HG03442 (cell line): ENCODE measurements at regions not wholly inside any gene's neighbourhood (a gene's known extent, or its start where the extent isn't known, plus 50 kb on each side); places are given as distances from the start of the nearest gene placed in this dataset.
"Not testable (repeated sequence)": the region's sequence is repeated elsewhere in the genome, so short reads cannot be mapped to it uniquely, and the experiment has no call there.

Source experiments
- ATAC-seq: cut with Tn5 transposase; IDR thresholded peaks from one replicate; pipeline ENCODE4 v1.9.1; 2021; ENCODE audit warnings: mild to moderate bottlenecking, moderate library complexity; ENCODE audit not compliant: unreplicated experiment

DNA sequence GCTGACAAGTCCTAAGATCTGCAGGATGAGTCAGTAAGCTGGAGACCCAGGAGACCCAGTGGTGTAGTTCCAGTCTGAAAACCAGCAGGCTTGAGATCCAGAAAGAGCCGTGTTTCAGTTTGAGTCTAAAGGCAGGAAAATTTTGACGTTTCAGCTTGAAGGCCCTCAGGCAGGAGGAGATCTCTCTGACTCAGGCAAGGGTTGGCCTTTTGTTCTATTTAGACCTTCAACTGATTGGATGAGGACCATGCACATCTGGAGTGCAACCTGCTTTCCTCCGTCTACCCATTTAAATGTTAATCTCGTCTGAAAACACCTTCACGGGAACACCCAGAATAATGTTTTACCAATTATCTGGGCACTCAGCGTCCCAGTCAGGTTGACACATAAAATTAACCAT is 69.5 kb downstream of the NPIPA7 start:
- not testable (repeated sequence) for ATAC-seq

DNA sequence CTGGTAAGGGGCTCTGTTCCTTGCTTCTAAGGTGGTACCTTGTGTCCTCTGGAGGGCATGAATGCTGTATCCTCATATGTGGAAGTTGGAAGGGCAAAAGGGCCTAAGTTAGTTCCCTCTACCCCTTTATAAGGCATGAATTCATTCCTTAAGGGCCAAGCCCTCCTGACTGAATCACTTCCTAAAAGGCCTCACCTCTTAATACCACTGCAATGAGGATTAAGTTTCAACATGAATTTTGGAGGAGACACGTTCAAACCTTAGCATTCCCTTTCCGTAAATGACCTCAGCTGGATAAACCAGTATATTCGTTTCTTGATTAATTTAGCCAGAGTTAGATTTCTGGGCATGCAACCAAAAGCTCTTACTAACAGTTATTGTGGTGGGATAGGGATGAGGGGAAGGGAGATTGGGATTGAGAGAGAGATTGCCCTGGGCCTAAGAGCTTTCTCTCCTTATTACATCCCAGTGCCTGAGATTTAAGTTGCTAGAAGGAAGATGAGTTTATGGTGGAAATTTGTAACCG is 70.8 kb downstream of the NPIPA7 start:
- not testable (repeated sequence) for ATAC-seq

DNA sequence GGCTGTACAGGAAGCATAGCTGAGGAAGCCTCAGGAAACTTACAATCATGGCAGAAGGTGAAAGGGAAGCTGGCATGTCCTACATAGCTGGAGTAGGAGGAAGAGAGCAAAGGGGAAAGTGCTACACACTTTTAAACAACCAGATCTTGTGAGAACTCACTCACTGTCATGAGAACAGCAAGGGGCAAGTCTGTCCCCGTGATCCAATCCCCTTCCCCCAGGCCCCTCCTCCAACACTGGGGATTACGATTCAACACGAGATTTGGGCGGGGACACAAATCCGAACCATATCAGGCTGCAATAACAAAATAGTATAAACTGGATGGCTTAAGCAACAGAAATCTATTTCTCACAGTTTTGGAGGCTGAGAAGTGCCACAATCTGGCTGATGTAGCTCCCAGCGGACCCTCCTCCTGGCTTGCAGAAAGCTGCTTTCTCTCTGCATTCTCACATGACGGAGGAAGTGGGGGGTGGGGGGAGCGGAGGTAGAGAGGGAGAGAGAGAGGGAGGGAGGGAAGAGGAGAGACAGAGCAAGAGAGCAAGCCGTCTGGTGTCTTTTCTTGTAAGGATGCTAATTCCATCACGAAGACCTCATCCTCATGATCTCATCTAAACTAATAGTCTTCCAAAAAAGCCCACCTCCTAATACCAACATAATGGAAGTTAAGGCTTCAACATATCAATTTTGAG is 72.9 kb downstream of the NPIPA7 start:
- ATAC-seq, result not testable (repeated sequence)

DNA sequence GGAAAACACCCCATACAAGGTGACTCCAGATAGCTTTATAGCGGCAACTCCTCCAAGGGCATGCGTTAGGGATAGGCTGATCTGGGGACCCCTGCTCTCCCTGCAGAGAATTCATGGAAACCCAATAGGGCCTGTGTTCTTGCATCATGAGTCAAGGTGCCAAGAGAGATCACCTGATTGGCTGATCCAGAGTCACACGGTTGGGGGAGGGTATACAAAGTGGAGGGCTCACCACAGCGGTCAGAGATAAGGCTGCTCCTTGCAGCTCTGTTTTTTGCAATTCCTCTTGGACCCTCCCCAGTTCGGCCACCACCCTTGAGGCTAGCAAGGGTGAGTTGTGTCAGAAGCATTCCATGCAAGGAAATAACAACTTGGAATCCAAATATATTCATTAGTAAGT is 79.6 kb downstream of the NPIPA7 start:
- ATAC-seq, result not testable (repeated sequence)

DNA sequence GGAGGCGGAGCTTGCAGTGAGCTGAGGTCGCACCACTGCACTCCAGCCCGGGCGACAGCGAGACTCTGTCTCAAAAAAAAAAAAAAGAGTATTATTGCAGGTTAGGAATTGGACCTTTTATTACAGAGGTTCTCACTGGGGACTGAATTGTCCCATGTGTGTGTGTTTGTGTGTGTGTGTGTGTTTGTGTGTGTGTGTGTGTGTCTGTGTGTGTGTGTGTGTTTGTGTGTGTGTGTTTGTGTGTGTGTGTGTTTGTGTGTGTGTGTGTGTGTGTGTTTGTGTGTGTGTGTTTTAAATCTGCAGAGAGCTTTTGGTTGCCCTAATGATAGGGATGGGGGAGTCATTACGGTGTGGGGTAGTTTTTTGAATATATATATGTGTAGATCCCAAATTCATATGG is 84.9 kb downstream of the NPIPA7 start:
- not testable (repeated sequence) for ATAC-seq

DNA sequence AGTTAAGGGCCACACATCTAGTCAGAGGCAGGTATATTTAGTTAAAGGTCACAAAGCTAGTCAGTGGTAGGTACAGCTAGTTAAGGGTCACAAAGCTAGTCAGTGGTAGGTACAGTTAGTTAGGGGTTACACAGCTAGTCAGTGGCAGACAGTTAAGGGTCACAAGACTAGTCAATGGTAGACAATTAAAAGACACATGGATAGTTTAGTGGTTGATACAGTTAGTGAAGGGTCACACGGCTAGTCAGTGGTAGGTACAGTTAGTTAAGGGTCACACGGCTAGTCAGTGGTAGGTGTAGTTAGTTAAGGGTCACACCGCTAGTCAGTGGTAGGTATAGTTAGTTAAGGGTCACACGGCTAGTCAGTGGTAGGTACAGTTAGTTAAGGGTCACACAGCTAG is 110.0 kb downstream of the NPIPA7 start:
- not testable (repeated sequence) for ATAC-seq

DNA sequence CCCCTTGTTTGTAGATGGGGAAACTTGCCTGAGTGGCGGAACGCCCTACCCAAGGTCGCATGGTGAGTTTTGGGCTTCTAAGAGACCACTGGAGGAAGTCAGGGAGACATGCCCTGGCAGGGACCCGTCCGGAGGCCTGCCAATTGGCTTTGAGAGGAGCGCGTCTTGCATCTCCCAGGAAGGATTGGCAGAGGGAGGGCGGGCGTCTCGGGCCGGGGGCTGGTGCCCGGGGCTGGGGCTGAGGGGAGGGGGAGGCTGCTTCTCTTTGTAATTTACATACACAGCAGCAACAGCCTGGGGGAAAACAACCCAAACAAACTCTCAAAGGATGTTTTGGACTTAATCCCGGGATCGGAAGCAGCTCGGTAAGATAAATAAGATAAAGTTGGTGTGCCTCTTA is 110.5 kb downstream of the NPIPA7 start:
- not testable (repeated sequence) for ATAC-seq

DNA sequence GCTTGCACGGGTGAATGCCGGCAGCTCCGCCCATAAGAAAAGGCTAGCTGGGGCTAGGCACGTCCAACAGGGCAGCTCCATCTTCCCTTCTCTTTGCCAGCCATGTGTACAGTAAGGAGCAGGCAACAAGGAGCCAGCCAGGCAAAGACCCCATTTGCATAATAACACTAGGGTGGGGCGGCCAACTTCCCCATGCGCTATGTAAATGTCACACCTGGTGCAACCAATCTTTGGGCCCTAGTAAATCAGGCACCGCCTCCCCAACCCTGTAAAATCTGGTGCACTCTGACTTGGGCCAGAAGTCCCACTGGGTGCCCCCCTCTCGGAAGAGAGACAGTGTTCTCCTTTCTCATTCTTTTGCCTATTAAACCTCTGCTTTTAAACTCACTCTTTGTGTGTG is 115.2 kb downstream of the NPIPA7 start:
- ATAC-seq, result not testable (repeated sequence)

DNA sequence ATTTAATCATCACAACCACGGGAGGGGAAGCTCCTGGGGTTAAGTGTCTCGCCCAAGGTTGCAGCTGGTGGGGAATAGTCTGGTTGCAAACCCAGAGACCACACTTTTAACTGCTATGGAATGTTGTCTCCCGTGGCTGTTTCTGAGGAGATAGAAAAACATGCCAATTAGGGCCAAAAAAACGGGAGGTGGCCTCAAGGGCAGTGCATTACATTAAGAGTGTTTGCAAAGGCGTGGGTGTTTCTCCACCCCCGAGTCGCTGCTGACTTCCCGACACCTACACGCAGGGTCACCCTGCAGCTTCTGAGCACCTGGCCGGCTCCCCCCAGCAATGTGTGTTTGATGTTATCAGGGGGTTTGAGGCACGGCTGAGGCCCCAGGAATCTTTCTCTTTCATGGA is 116.1 kb downstream of the NPIPA7 start:
- not testable (repeated sequence) for ATAC-seq

DNA sequence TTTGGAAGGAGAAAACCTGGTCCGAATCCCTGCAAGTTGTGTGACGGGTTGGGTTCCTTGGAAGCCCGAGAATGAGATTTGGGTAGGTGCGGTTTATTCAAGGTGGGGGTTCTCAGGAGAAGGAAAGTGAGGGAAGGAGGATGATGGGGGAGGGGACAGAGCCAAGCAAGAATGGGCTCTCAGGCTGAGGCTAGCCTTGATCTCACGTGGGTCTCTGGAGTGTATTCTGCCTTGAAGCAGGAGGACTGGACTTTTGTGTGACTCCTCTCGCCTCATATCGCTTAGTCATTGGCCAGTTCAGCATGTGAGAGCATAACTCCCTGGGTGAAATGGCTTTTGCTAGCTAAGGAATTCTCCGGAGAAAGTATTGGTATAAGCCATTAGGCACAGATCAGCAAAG is 120.9 kb downstream of the NPIPA7 start:
- ATAC-seq, result not testable (repeated sequence)

DNA sequence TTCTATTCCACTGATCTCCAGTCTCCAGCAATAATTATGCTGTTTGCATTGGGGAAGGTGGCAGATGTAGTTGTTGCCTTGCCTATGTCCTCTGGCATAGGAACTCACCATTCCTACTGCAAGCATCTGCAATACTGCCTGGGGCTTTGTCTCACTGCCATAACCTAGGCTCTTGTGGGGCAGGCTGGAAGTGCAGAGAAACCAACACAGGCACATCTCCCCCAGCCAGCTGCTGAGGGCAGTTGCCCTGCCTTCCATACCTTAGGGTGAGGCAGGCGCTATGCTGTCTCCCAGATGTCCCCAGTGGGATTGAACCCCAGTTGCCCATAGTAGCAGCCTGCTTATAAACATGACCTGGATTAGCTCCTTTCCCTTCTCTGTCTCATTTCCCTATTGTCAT is 128.1 kb downstream of the NPIPA7 start:
- ATAC-seq, result not testable (repeated sequence)

DNA sequence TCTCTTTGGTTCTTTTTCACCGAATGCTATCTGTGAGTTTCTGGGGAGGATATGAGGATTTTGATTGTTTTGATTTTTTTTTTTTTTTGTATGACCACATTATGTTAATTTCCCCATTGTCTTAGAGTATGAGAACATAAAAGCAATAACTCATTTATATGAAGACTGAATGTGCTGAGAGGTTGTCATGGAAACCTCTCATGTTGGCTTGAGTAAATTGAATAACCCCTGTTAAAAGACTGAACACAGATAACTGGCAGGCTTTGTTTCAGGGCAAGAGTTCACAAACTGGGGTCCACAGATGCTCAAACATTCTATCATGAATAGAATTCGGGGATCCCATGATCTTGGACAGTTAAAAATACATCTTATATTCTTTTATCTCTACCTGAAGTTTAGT is 129.4 kb downstream of the NPIPA7 start:
- ATAC-seq, result not testable (repeated sequence)

DNA sequence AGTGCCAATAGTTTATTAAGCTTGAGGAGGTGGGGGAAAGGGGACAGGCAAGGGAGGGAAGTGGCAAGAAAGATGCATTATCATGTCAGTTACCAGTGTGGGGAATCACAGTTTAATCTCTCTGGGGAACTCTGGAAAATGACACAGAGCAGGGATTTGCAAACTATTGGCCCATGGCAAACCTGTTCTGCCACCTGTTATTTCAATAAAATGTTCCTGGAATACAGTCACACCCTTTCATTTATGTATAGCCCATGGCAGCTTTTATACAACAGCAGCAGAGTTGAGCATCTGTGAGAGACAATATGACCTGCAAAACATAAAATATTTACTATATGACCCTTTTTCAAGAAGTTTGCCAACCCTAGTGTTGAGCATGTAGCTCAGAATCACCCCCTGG is 140.5 kb downstream of the NPIPA7 start:
- not testable (repeated sequence) for ATAC-seq

DNA sequence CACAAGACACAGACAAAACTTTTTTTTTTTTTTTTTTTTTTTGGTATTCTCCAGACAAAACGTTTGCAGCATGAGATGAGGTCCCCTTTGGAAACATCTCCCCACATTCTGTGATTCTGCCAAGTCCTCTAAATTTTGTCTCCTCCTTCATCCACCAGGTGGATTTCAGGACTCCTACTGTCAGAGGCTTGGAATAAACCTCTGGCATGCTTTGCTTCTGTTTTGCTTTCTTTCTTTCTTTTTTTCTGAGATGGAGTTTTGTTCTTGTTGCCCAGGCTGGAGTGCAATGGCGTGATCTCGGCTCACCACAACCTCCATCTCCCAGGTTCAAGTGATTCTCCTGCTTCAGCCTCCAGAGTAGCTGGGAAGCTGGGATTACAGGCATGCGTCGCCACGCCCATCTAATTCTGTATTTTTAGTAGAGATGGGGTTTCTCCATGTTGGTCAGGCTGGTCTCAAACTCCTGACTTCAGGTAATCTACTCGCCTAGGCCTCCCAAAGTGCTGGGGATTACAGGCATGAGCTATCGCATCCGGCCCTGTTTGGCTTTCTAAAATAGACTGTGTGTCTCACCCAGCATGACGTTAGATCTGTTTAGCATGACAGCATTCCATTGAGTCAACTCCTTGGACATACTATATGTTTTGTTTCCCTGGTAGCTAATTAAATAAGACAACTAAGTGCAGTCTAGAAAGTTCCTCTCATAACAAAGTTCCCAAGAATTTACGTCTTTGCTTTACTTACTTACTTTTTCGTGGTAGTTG is 142.5 kb downstream of the NPIPA7 start:
- not testable (repeated sequence) for ATAC-seq

DNA sequence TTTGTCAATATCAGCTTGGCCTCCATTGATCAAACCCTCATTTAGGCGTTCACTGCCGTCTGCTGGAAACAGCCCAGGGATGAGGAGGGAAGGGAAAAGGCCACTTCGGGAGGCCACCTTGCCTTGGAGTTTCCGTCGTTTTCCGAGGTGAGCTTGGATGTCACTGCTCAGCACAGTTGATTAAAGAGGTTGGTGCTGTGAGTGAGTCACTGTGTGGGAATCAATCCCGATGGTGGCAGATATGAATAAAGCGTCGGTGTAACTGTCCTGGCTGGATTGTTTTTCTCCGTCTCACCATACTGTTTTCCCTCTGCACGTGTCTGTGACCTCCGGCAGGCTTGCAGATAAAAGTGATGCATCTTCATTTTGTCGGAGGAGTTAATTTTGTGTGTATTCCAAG is 148.1 kb downstream of the NPIPA7 start:
- not testable (repeated sequence) for ATAC-seq

DNA sequence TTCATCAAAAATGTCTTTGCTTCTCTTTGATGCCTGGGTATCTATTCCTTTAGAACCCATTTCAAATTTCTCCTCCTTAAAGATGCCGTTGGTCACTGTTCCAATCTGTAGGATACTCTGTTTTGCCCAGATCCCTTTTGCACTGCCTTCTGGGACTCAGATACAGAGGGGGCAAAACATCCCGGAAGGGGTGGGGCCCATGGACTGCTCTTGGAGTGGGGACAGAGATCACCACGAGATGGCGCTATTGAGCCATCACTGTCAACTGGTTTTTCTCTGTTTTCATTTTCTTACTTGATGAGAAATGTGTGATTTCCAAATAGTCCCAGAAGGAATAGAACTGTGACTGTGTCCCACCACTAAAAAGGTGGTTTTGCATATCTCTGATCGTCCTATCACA is 151.8 kb downstream of the NPIPA7 start:
- ATAC-seq, result not testable (repeated sequence)

DNA sequence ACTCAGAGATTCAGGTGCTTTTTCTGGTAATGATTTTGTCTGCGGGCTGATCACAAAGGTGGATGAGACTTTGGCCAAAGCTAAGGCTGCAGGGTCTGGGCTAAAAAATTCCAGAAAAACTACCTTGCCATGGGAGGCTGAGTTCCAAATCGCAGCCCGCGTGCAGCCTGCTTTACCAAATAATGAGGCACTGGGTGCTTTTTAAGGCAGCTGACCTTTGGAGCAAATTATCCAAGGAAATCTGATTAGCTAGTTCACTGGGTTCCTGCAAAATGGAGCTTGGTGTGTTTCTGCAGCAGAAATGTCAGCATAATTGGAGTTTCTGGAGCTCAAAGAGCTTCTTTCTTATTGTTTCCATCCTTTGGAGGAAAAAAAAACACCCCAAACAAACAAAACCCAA is 156.6 kb downstream of the NPIPA7 start:
- not testable (repeated sequence) for ATAC-seq

DNA sequence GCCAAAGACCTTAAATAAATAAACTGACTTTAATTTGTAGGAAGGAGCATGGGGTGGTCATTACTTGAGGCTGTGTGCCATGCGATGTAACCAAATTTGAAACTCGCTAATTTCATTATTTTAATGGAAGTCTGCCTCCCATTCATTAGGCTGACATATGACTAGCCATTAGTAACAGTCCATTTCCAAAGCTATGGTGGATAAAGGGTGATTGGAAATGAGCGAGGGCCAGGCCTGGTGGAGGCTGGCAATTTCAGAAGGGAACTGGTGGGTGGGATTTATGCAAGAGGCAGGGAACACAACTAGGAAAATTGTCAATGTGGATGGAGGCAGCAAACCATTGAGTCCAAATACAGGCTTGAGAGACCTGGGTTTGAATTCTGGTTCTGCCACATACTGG is 157.2 kb downstream of the NPIPA7 start:
- not testable (repeated sequence) for ATAC-seq

DNA sequence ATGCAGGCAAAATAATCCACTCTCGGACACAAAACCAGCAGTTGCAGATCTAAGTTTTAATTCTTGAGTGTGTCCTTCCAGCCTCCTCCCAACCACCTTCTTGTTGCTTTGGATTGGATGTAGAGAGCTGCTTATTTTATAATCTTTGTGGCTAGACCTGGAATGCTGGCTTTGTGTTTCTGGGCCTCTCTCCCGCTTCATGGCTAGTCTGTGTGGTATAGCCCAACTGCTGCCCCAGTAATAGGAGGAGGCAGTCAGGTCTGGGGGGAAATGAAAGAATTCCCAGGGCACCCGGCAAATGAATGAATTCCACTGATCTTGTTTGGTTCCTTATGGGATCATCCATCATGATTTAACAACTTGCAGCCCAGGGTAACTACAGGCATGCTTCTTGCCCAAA is 170.8 kb downstream of the NPIPA7 start:
- not testable (repeated sequence) for ATAC-seq

DNA sequence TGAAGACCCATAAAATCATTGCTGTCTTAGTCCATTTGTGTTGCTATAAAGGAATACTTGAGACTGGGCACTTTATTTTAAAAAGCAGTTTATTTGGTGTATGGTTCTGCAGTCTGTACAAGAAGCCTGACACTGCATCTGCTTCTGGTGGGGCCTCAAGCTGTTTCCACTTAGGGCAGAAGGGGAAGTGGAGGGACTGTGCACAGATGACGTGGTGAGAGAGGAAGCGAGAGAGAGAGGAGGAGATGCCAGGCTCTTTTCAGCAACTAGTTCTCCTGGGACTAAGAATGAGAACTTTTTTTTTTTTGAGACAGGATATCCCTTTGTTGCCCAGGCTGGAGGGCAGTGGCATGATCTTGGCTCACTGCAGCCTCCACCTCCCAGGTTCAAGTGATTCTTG is 171.9 kb downstream of the NPIPA7 start:
- ATAC-seq, result not testable (repeated sequence)

DNA sequence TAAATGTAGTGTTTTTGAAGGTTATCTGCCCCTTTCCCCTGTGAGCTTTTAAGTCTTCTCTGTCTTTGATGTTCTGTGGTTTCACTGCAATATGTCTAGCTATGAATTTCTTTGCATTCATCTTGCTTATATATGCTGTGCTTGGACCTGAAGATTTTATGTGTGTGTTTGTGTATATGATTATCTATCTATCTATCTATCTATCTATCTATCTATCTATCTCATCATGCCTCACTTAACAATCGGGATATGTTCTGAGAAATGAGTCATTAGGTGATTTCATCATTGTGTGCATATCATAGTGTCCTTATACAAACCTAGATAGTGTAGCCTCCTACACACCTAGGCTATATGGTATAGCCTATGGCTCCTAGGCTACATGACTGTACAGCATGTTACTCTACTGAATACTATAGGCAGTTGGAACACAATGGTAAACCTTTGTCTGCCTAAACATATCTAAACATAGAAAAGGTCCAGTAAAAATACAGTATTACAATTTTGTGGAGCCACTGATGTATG is 173.9 kb downstream of the NPIPA7 start:
- not testable (repeated sequence) for ATAC-seq
